ENCODE measurements at regions not wholly inside any gene's neighbourhood (a gene's known extent, or its start where the extent isn't known, plus 50 kb on each side); places are given as distances from the start of the nearest gene placed in this dataset.

DNA sequence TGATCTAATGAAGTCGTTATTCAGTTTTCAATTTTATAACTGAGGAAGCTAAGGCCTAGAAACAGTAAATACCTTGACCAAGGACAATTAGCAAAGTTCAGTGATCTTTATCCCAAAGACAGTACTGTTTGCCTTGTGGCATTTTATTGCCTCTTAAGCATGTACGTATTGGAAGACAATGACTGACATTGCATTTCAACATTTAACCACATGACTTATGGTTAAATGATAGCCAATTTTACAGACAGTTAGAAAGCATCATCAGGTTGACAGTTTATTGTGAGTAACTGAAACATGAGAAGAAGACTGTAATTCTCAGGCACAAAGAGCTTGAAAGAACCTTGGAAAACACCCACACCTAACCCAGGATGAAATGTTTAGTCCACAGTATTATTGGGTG, 390.8 kb upstream of the ZNF385D start:
- TF ChIP-seq, protein P1, sequence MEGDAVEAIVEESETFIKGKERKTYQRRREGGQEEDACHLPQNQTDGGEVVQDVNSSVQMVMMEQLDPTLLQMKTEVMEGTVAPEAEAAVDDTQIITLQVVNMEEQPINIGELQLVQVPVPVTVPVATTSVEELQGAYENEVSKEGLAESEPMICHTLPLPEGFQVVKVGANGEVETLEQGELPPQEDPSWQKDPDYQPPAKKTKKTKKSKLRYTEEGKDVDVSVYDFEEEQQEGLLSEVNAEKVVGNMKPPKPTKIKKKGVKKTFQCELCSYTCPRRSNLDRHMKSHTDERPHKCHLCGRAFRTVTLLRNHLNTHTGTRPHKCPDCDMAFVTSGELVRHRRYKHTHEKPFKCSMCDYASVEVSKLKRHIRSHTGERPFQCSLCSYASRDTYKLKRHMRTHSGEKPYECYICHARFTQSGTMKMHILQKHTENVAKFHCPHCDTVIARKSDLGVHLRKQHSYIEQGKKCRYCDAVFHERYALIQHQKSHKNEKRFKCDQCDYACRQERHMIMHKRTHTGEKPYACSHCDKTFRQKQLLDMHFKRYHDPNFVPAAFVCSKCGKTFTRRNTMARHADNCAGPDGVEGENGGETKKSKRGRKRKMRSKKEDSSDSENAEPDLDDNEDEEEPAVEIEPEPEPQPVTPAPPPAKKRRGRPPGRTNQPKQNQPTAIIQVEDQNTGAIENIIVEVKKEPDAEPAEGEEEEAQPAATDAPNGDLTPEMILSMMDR (IDR thresholded peaks at IDR 0.05; ENCODE audit: low read length): no peak
- no peak for TF ChIP-seq EZH2 (IDR thresholded peaks at IDR 0.05; ENCODE audit: borderline replicate concordance, low read length)
